SK-N-SH (cell line): ENCODE measurements at regions not wholly inside any gene's neighbourhood (a gene's known extent, or its start where the extent isn't known, plus 50 kb on each side); places are given as distances from the start of the nearest gene placed in this dataset.

Experiments used
- CTCF ChIA-PET: fragments of 300-600, 350-600 bp; formaldehyde crosslinking; extraction: SDS; loops from one replicate; lab custom pipeline; 2021; lab: Yijun Ruan, JAX
- POLR2A ChIA-PET: fragments of 350-600 bp; sonication (Branson Sonifier 250); formaldehyde crosslinking; extraction: SDS; loops from one replicate; lab custom pipeline; 2020; ENCODE audit warnings: antibody characterized with exemption, inconsistent platforms; lab: Yijun Ruan, JAX
- DNase-seq: peaks from one replicate; pipeline ENCODE4 v3.0.0; 2012
- H2AFZ ChIP-seq: fragments of 200-600 bp; sonication (generic); 2 replicates; pipeline ENCODE4 v1.8.1; 2016; ENCODE audit warnings: antibody characterized with exemption, mild to moderate bottlenecking, low read depth
- H3F3A ChIP-seq: fragments of 200-600 bp; sonication (generic); replicated peaks from 2 replicates; pipeline ENCODE3; 2016; ENCODE audit warnings: antibody characterized with exemption, mild to moderate bottlenecking; ENCODE audit not compliant: insufficient read depth
- H3K27ac ChIP-seq, 2 experiments: fragments of 200-500 bp in 1 of 2; fragments of 200-600 bp in 1 of 2; sonication (Bioruptor generic) in 1 of 2; sonication (generic), shearing (Covaris generic) in 1 of 2; 2 replicates each; pipeline versions ENCODE4 v1.5.1 to v1.6.1; 2014 to 2016; ENCODE audit warnings: low read depth in 2 of 2, inconsistent platforms in 1 of 2, low read length in 1 of 2, mild to moderate bottlenecking in 1 of 2, mixed read lengths in 1 of 2
- H3K27me3 ChIP-seq: fragments of 200-600 bp; sonication (generic), shearing (Covaris generic); 2 replicates; pipeline ENCODE4 v1.6.1; 2016; ENCODE audit warnings: mixed run types; ENCODE audit not compliant: insufficient read depth
- H3K36me3 ChIP-seq, 2 experiments: fragments of 200-500 bp in 1 of 2; fragments of 200-600 bp in 1 of 2; sonication (Bioruptor generic) in 1 of 2; sonication (generic) in 1 of 2; replicated peaks in 1 of 2; 2 replicates each; pipeline versions ENCODE3 to v1.5.1; 2014 to 2016; ENCODE audit warnings: low read length in 1 of 2, mild to moderate bottlenecking in 1 of 2; ENCODE audit not compliant: insufficient read depth in 2 of 2, control insufficient read depth in 1 of 2
- H3K4me1 ChIP-seq, 2 experiments: fragments of 200-500 bp in 1 of 2; fragments of 200-600 bp in 1 of 2; sonication (Bioruptor generic) in 1 of 2; sonication (generic), shearing (Covaris generic) in 1 of 2; 2 replicates each; pipeline versions ENCODE4 v1.5.1 to v1.6.1; 2014 to 2016; ENCODE audit warnings: low read depth in 1 of 2, low read length in 1 of 2, mixed run types in 1 of 2; ENCODE audit not compliant: insufficient read depth in 2 of 2, control insufficient read depth in 1 of 2
- H3K4me2 ChIP-seq: fragments of 200-600 bp; sonication (generic), shearing (Covaris generic); 2 replicates; pipeline ENCODE4 v1.6.1; 2017; ENCODE audit warnings: mixed run types
- H3K4me3 ChIP-seq, 2 experiments: fragments of 200-500 bp in 1 of 2; fragments of 200-600 bp in 1 of 2; sonication (Bioruptor generic) in 1 of 2; sonication (generic), shearing (Covaris generic) in 1 of 2; 2 replicates each; pipeline versions ENCODE4 v1.5.1 to v1.8.1; 2014 to 2016; ENCODE audit warnings: low read depth in 2 of 2, inconsistent platforms in 1 of 2, low read length in 1 of 2, mild to moderate bottlenecking in 1 of 2, mixed read lengths in 1 of 2, moderate library complexity in 1 of 2
- H3K79me2 ChIP-seq: fragments of 200-600 bp; sonication (generic); 2 replicates; pipeline ENCODE4 v1.8.1; 2017; ENCODE audit warnings: mild to moderate bottlenecking; ENCODE audit not compliant: insufficient read depth
- H3K9ac ChIP-seq: fragments of 200-600 bp; sonication (generic); 2 replicates; pipeline ENCODE4 v1.6.1; 2017; ENCODE audit warnings: mixed run types
- H3K9me2 ChIP-seq: fragments of 200-600 bp; sonication (generic); 2 replicates; pipeline ENCODE4 v1.6.1; 2017; ENCODE audit warnings: mixed run types
- H3K9me3 ChIP-seq: fragments of 200-600 bp; sonication (generic); 2 replicates; pipeline ENCODE4 v1.6.1; 2017; ENCODE audit warnings: mixed run types, mild to moderate bottlenecking, moderate library complexity
- H4K20me1 ChIP-seq: fragments of 200-600 bp; sonication (generic); 2 replicates; pipeline ENCODE4 v1.6.1; 2017; ENCODE audit warnings: mild to moderate bottlenecking, mixed run types; ENCODE audit not compliant: insufficient read depth
- CTCF ChIP-seq: fragments of 200-600 bp; sonication (generic); IDR thresholded peaks from 2 replicates; pipeline ENCODE4 v1.6.1; 2017; ENCODE audit warnings: antibody characterized with exemption, mild to moderate bottlenecking, moderate library complexity
- EZH2phosphoT487 ChIP-seq: fragments of 200-600 bp; sonication (generic); IDR thresholded peaks from 2 replicates; pipeline ENCODE4 v1.6.1; 2017; ENCODE audit warnings: low read depth, mixed run types, mild to moderate bottlenecking, antibody characterized with exemption, moderate library complexity, borderline replicate concordance
- FOXM1 ChIP-seq: IDR thresholded peaks from 2 replicates; pipeline ENCODE4 v1.4.0; 2012; ENCODE audit warnings: low read depth, mild to moderate bottlenecking
- GATA2 ChIP-seq: sonication (generic); formaldehyde crosslinking; IDR thresholded peaks from 2 replicates; pipeline ENCODE4 v1.5.0; 2020; ENCODE audit warnings: mild to moderate bottlenecking, missing genetic modification reagents
- JUND ChIP-seq: IDR thresholded peaks from 2 replicates; pipeline ENCODE4 v1.4.0; 2012
- MAX ChIP-seq: IDR thresholded peaks from 2 replicates; pipeline ENCODE4 v1.4.0; 2012; ENCODE audit warnings: low read depth
- MXI1 ChIP-seq: IDR thresholded peaks from 2 replicates; pipeline ENCODE4 v1.6.1; 2012; ENCODE audit warnings: mild to moderate bottlenecking, low read depth, low read length, improper control_type of control experiment
- NFIC ChIP-seq: IDR thresholded peaks from 2 replicates; pipeline ENCODE4 v1.4.0; 2012; ENCODE audit warnings: borderline replicate concordance
- PBX3 ChIP-seq: IDR thresholded peaks from 2 replicates; pipeline ENCODE4; 2012
- RXRA ChIP-seq: IDR thresholded peaks from 2 replicates; pipeline ENCODE4 v1.4.0; 2012; ENCODE audit warnings: low read depth, mild to moderate bottlenecking, borderline replicate concordance
- SMC3 ChIP-seq: IDR thresholded peaks from 2 replicates; pipeline ENCODE4 v1.6.1; 2012; ENCODE audit warnings: low read depth, low read length, improper control_type of control experiment
- TAF1 ChIP-seq: IDR thresholded peaks from 2 replicates; pipeline ENCODE4 v1.6.1; 2012; ENCODE audit warnings: low read depth, mild to moderate bottlenecking, low read length, moderate library complexity, borderline replicate concordance
- TCF12 ChIP-seq: IDR thresholded peaks from 2 replicates; pipeline ENCODE4 v1.4.0; 2012
- USF1 ChIP-seq: IDR thresholded peaks from 2 replicates; pipeline ENCODE4 v1.4.0; 2012; ENCODE audit warnings: low read depth, borderline replicate concordance
- YY1 ChIP-seq: IDR thresholded peaks from 2 replicates; pipeline ENCODE4 v1.4.0; 2012; ENCODE audit warnings: low read depth, mild to moderate bottlenecking
- TF ChIP-seq, protein P1 (sequence below): IDR thresholded peaks from 2 replicates; pipeline ENCODE4 v1.6.1; 2012; ENCODE audit warnings: mild to moderate bottlenecking, low read depth, low read length, moderate library complexity

- no peaks in the 10 kb centered on the region for H3K9me2 ChIP-seq
- H3K9ac ChIP-seq = no peak overlapping the region
- H3K4me2 ChIP-seq = no peak overlapping the region
- no peak overlapping the region for H2AFZ ChIP-seq
- no peaks in the 10 kb centered on the region for H3K36me3 ChIP-seq
- POLR2A ChIA-PET = no interaction called here
- no peaks in the 10 kb centered on the region for H3K79me2 ChIP-seq
- no peaks in the 10 kb centered on the region for H3K4me1 ChIP-seq
- no peak overlapping the region for H3K27ac ChIP-seq
- no peaks in the 10 kb centered on the region for H3F3A ChIP-seq
- TF ChIP-seq TAF1 (no peak), GATA2 (no peak), FOXM1 (no peak), USF1 (no peak), MAX (no peak), SMC3 (no peak), JUND (no peak), EZH2phosphoT487 (no peak), MXI1 (no peak), NFIC (no peak), CTCF (no peak), YY1 (no peak), PBX3 (no peak), RXRA (no peak), TCF12 (no peak)
- TF ChIP-seq, protein P1, sequence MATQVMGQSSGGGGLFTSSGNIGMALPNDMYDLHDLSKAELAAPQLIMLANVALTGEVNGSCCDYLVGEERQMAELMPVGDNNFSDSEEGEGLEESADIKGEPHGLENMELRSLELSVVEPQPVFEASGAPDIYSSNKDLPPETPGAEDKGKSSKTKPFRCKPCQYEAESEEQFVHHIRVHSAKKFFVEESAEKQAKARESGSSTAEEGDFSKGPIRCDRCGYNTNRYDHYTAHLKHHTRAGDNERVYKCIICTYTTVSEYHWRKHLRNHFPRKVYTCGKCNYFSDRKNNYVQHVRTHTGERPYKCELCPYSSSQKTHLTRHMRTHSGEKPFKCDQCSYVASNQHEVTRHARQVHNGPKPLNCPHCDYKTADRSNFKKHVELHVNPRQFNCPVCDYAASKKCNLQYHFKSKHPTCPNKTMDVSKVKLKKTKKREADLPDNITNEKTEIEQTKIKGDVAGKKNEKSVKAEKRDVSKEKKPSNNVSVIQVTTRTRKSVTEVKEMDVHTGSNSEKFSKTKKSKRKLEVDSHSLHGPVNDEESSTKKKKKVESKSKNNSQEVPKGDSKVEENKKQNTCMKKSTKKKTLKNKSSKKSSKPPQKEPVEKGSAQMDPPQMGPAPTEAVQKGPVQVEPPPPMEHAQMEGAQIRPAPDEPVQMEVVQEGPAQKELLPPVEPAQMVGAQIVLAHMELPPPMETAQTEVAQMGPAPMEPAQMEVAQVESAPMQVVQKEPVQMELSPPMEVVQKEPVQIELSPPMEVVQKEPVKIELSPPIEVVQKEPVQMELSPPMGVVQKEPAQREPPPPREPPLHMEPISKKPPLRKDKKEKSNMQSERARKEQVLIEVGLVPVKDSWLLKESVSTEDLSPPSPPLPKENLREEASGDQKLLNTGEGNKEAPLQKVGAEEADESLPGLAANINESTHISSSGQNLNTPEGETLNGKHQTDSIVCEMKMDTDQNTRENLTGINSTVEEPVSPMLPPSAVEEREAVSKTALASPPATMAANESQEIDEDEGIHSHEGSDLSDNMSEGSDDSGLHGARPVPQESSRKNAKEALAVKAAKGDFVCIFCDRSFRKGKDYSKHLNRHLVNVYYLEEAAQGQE = no peak
- DNase-seq = no peak
- H3K9me3 ChIP-seq = no peaks in the 10 kb centered on the region
- H3K4me3 ChIP-seq = no peak overlapping the region
- CTCF ChIA-PET = no interaction called here
- no peaks in the 10 kb centered on the region for H3K27me3 ChIP-seq
- no peaks in the 10 kb centered on the region for H4K20me1 ChIP-seq
Observed at GRCh38 chr2:175342085-175342484, 160.6 kb upstream of the ATP5MC3 start.
